GM06990 (cell line): ENCODE measurements at regions not wholly inside any gene's neighbourhood (a gene's known extent, or its start where the extent isn't known, plus 50 kb on each side); places are given as distances from the start of the nearest gene placed in this dataset.

Experiments
- DNase-seq: peaks from one replicate; pipeline ENCODE4 v3.0.0-alpha.2; 2011; ENCODE audit not compliant: insufficient read length; ENCODE audit errors: extremely low read depth
- H3K27me3 ChIP-seq: replicated peaks from 2 replicates; pipeline ENCODE4 v1.6.0; 2011; ENCODE audit warnings: low read length; ENCODE audit not compliant: control insufficient read depth, insufficient read depth
- H3K36me3 ChIP-seq: 2 replicates; pipeline ENCODE4 v1.5.1; 2011; ENCODE audit warnings: low read length; ENCODE audit not compliant: control insufficient read depth, insufficient read depth
- H3K4me3 ChIP-seq: replicated peaks from 2 replicates; pipeline ENCODE4 v1.5.1; 2011; ENCODE audit warnings: low read depth, mild to moderate bottlenecking, control low read depth, low read length
- CTCF ChIP-seq: IDR thresholded peaks from 2 replicates; pipeline ENCODE4 v1.5.1; 2011; ENCODE audit warnings: low read length, control low read depth, mild to moderate bottlenecking, inconsistent platforms; ENCODE audit not compliant: insufficient read depth, poor library complexity, severe bottlenecking

- H3K27me3 ChIP-seq = no peaks in the 10 kb centered on the region; the same call in 1 of the 2 replicates
- DNase-seq = no peak
- no peak overlapping the region for H3K4me3 ChIP-seq
- H3K36me3 ChIP-seq = no peaks in the 10 kb centered on the region
- TF ChIP-seq CTCF = no peak
Measured at GRCh38 chr17:69713815-69714214, 299.3 kb downstream of the MAP2K6 start.

GRCh38 chr17:69714669-69715068 lies 300.2 kb downstream of the MAP2K6 start:
- Histone ChIP-seq H3K27me3 (no peaks in the 10 kb centered on the region; the same call in 1 of the 2 replicates), H3K4me3 (no peak overlapping the region), H3K36me3 (no peaks in the 10 kb centered on the region)
- no peak for DNase-seq
- no peak for TF ChIP-seq CTCF

GRCh38 chr17:69715656-69716055 lies 301.2 kb downstream of the MAP2K6 start:
- Histone ChIP-seq H3K4me3 (no peak overlapping the region), H3K36me3 (no peaks in the 10 kb centered on the region), H3K27me3 (no peaks in the 10 kb centered on the region; the same call in 1 of the 2 replicates)
- DNase-seq = no peak
- TF ChIP-seq CTCF = no peak

- DNase-seq = no peak
- no peaks in the 10 kb centered on the region for H3K36me3 ChIP-seq
- no peak for TF ChIP-seq CTCF
- H3K4me3 ChIP-seq = no peak overlapping the region
- no peaks in the 10 kb centered on the region for H3K27me3 ChIP-seq
Measured at GRCh38 chr17:69716556-69716955, 302.1 kb downstream of the MAP2K6 start.

GRCh38 chr17:69717214-69717613 lies 302.7 kb downstream of the MAP2K6 start:
- TF ChIP-seq CTCF = no peak
- no peak overlapping the region for H3K4me3 ChIP-seq
- DNase-seq = no peak
- H3K36me3 ChIP-seq = no peaks in the 10 kb centered on the region
- H3K27me3 ChIP-seq = no peaks in the 10 kb centered on the region

- no peak for TF ChIP-seq CTCF
Measured at GRCh38 chr17:69717819-69718218, 303.3 kb downstream of the MAP2K6 start.

More at GRCh38 chr17:69717819-69718218, 303.3 kb downstream of the MAP2K6 start:
- no peaks in the 10 kb centered on the region for H3K27me3 ChIP-seq
- H3K4me3 ChIP-seq = no peak overlapping the region
- no peak for DNase-seq
- H3K36me3 ChIP-seq = no peaks in the 10 kb centered on the region
